ENCODE measurements at regions not wholly inside any gene's neighbourhood (a gene's known extent, or its start where the extent isn't known, plus 50 kb on each side); places are given as distances from the start of the nearest gene placed in this dataset.

GRCh38 chr14:23866269-23866668, 87.3 kb upstream of the DHRS4 start:
- no peak for TF ChIP-seq CTCF (IDR thresholded peaks at IDR 0.05; ENCODE audit: unreplicated experiment)
- Mint-ChIP-seq H3K4me3 (no peak overlapping the region), H3K27ac (no peak overlapping the region), H3K36me3 (no peaks in the 10 kb centered on the region), H3K27me3 (ENCODE audit: low read depth) (no peaks in the 10 kb centered on the region), H3K9me3 (peaks cover 77% of the 10 kb centered on the region), H3K4me1 (no peaks in the 10 kb centered on the region)
- no peak for DNase-seq (ENCODE audit: low spot score in 2 of 2, unreplicated experiment in 2 of 2)

- no peak for DNase-seq (ENCODE audit: low spot score in 2 of 2, unreplicated experiment in 2 of 2)
- Mint-ChIP-seq H3K4me1 (no peaks in the 10 kb centered on the region), H3K4me3 (no peak overlapping the region), H3K27ac (no peak overlapping the region), H3K9me3 (peaks cover 67% of the 10 kb centered on the region), H3K27me3 (ENCODE audit: low read depth) (no peaks in the 10 kb centered on the region), H3K36me3 (no peaks in the 10 kb centered on the region)
- TF ChIP-seq CTCF (IDR thresholded peaks at IDR 0.05; ENCODE audit: unreplicated experiment): no peak
These were observed 84.4 kb upstream of the DHRS4 start for GRCh38 chr14:23869078-23869719.

- H3K27me3 Mint-ChIP-seq (ENCODE audit: low read depth): no peaks in the 10 kb centered on the region
- H3K36me3 Mint-ChIP-seq: no peaks in the 10 kb centered on the region
- no peak overlapping the region for H3K4me3 Mint-ChIP-seq
- H3K4me1 Mint-ChIP-seq: no peaks in the 10 kb centered on the region
- DNase-seq (ENCODE audit: low spot score in 2 of 2, unreplicated experiment in 2 of 2): no peak
- H3K9me3 Mint-ChIP-seq: peaks cover 66% of the 10 kb centered on the region
- TF ChIP-seq CTCF (IDR thresholded peaks at IDR 0.05; ENCODE audit: unreplicated experiment): no peak
- no peak overlapping the region for H3K27ac Mint-ChIP-seq
These were observed 77.3 kb upstream of the DHRS4 start for GRCh38 chr14:23876160-23876750.

- Mint-ChIP-seq H3K9me3 (peaks cover 70% of the 10 kb centered on the region), H3K4me3 (no peak overlapping the region), H3K4me1 (no peaks in the 10 kb centered on the region), H3K27me3 (ENCODE audit: low read depth) (no peaks in the 10 kb centered on the region), H3K36me3 (no peaks in the 10 kb centered on the region), H3K27ac (no peak overlapping the region)
- TF ChIP-seq CTCF (IDR thresholded peaks at IDR 0.05; ENCODE audit: unreplicated experiment): no peak
- DNase-seq (ENCODE audit: low spot score in 2 of 2, unreplicated experiment in 2 of 2): no peak
These were observed 76.5 kb upstream of the DHRS4 start for GRCh38 chr14:23877111-23877510.

- H3K36me3 Mint-ChIP-seq: no peaks in the 10 kb centered on the region
- no peak for DNase-seq (ENCODE audit: low spot score in 2 of 2, unreplicated experiment in 2 of 2)
- no peak for TF ChIP-seq CTCF (IDR thresholded peaks at IDR 0.05; ENCODE audit: unreplicated experiment)
- no peaks in the 10 kb centered on the region for H3K4me1 Mint-ChIP-seq
- H3K4me3 Mint-ChIP-seq: no peak overlapping the region
- H3K27me3 Mint-ChIP-seq (ENCODE audit: low read depth): no peaks in the 10 kb centered on the region
- H3K27ac Mint-ChIP-seq: no peak overlapping the region
- H3K9me3 Mint-ChIP-seq: peaks cover 73% of the 10 kb centered on the region
These were observed 75.9 kb upstream of the DHRS4 start for GRCh38 chr14:23877538-23878180.

All from mesothelial cell of epicardium (in vitro differentiated cells).